IgD-negative memory B cell (primary cell): ENCODE measurements at regions not wholly inside any gene's neighbourhood (a gene's known extent, or its start where the extent isn't known, plus 50 kb on each side); places are given as distances from the start of the nearest gene placed in this dataset.
A peak's percentile ranks its signal among the peaks of the same experiment; 100 is the strongest.

Experiments used
- H3K27ac Mint-ChIP-seq, 3 donors: one replicate each; pipeline ENCODE4 v1.8.0; 2020 to 2022; ENCODE audit warnings: mild to moderate bottlenecking in 3 of 3, mixed read lengths in 3 of 3, moderate library complexity in 1 of 3
- H3K27me3 Mint-ChIP-seq: one replicate; pipeline ENCODE4 v1.8.0; 2021; ENCODE audit warnings: mixed read lengths
- H3K36me3 Mint-ChIP-seq: one replicate; pipeline ENCODE4 v1.8.0; 2020; ENCODE audit warnings: mild to moderate bottlenecking, mixed read lengths
- H3K4me1 Mint-ChIP-seq, 3 donors: one replicate each; pipeline ENCODE4 v1.8.0; 2020 to 2022; ENCODE audit warnings: mixed read lengths in 3 of 3, mild to moderate bottlenecking in 1 of 3
- H3K4me3 Mint-ChIP-seq, 4 donors: one replicate each; pipeline ENCODE4 v1.8.0; 2020 to 2022; ENCODE audit warnings: mild to moderate bottlenecking in 4 of 4, mixed read lengths in 4 of 4, moderate library complexity in 3 of 4
- H3K9me3 Mint-ChIP-seq, 3 donors: one replicate each; pipeline ENCODE4 v1.8.0; 2020 to 2021; ENCODE audit warnings: mixed read lengths in 3 of 3, mild to moderate bottlenecking in 1 of 3

GRCh38 chr3:87175732-87176131 lies 51.4 kb upstream of the CHMP2B start:
- Mint-ChIP-seq H3K9me3 (peaks cover 0 to 2% (median 0%) of the 10 kb centered on the region in 3 donors), H3K36me3 (peaks cover 1% of the 10 kb centered on the region), H3K4me1 (no peaks in the 10 kb centered on the region), H3K27me3 (peaks cover 5% of the 10 kb centered on the region), H3K4me3 (peak overlapping the region in 1 of 4 donors; percentile 14), H3K27ac (no peak overlapping the region)

DNA sequence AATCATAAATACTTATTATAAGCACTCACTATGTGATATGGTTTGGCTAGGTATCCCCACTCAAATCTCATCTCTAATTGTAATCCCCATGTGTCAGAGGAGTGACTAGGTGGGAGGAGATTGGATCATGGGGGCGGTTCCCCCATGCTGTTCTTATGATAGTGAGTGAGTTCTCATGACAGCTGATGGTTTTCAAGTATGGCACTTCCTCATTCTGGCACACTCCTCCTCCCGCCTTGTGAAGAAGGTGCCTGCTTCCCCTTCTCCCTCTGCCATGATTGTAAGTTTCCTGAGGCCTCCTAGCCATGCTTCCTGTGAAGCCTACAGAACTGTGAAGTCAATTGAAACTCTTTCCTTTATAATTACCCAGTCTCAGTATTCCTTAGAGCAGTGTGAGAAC lies 53.3 kb upstream of the CHMP2B start:
- H3K36me3 Mint-ChIP-seq: peaks cover 1% of the 10 kb centered on the region
- no peaks in the 10 kb centered on the region for H3K4me1 Mint-ChIP-seq
- no peak overlapping the region for H3K4me3 Mint-ChIP-seq
- no peak overlapping the region for H3K27ac Mint-ChIP-seq
- no peaks in the 10 kb centered on the region for H3K27me3 Mint-ChIP-seq
- H3K9me3 Mint-ChIP-seq: peaks cover 0 to 2% (median 0%) of the 10 kb centered on the region in 3 donors

DNA sequence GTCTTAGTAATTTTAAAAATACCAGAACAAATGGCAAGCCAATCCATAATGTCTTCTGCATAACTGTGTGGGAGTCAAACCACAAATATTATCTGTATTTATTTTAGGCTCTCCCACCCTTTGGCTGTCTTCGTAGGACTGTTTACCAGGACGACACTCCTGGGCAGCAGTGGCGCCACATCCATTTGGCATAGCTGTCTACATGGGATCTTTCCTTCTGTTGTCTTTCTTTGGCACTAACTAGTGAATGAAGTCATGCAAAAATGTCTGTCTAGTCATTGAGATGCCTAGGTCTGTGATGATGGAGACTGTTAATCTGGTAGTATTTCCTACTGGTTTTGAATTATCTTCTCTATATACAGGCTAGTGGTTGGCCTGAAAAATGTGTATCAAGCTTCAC lies 54.0 kb upstream of the CHMP2B start:
- Mint-ChIP-seq H3K4me1 (no peaks in the 10 kb centered on the region), H3K4me3 (no peak overlapping the region), H3K9me3 (peaks cover 0 to 2% (median 0%) of the 10 kb centered on the region in 3 donors), H3K36me3 (no peaks in the 10 kb centered on the region), H3K27ac (no peak overlapping the region), H3K27me3 (peaks cover 2% of the 10 kb centered on the region)

DNA sequence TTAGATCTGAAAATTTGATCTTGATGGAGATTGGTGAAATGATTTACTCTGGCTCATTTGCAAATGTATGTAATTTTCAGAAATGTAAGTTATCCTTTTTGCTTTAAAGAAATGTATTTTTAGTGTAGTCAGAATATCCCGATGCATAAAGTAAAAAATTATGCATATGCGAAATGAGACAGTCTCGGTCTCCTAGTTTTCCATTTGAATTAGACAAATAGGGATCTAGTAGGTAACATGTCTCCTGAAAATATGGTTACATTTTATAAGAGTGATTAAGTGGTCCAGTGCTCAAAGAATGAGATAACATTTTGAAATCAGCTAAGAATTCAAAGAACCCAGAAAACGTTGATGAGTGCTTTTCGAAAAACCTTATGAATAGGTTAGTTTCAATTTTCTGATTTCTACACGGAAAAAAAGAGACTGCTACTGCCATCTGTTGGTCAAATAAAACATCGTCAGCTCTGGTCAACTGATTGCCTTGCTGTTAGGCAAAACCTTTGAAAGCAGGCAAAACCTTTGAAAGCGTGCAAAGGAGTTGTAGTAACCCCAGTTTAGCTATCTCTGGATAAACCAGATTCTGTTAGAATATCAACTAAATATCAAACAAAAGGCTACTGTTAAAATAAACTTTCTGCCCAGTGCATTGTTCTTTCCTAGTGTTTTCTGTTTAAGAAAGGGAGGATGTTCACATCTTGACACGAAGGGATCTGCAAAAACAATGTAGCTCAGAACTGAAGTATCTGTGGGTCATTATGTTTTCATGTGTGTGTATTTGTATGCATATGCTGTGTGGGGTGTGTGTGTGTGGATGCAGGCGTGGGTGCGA lies 59.3 kb upstream of the CHMP2B start:
- Mint-ChIP-seq H3K36me3 (no peaks in the 10 kb centered on the region), H3K27me3 (peaks cover 2% of the 10 kb centered on the region), H3K4me3 (peak overlapping the region in 2 of 4 donors; percentile 65 to 71), H3K9me3 (no peaks in the 10 kb centered on the region), H3K4me1 (peaks cover 0 to 4% (median 0%) of the 10 kb centered on the region in 3 donors), H3K27ac (no peak overlapping the region)

GRCh38 chr3:87164245-87164644 lies 62.9 kb upstream of the CHMP2B start:
- peaks cover 2% of the 10 kb centered on the region for H3K27me3 Mint-ChIP-seq
- H3K4me3 Mint-ChIP-seq: no peak overlapping the region
- peaks cover 0 to 4% (median 0%) of the 10 kb centered on the region in 3 donors for H3K4me1 Mint-ChIP-seq
- no peaks in the 10 kb centered on the region for H3K36me3 Mint-ChIP-seq
- H3K9me3 Mint-ChIP-seq: no peaks in the 10 kb centered on the region
- H3K27ac Mint-ChIP-seq: no peak overlapping the region

GRCh38 chr3:87161851-87162250 lies 65.3 kb upstream of the CHMP2B start:
- H3K4me3 Mint-ChIP-seq: no peak overlapping the region
- no peak overlapping the region for H3K27ac Mint-ChIP-seq
- H3K36me3 Mint-ChIP-seq: no peaks in the 10 kb centered on the region
- H3K9me3 Mint-ChIP-seq: no peaks in the 10 kb centered on the region
- no peaks in the 10 kb centered on the region for H3K4me1 Mint-ChIP-seq
- H3K27me3 Mint-ChIP-seq: no peaks in the 10 kb centered on the region

- no peaks in the 10 kb centered on the region for H3K27me3 Mint-ChIP-seq
- no peaks in the 10 kb centered on the region for H3K36me3 Mint-ChIP-seq
- no peaks in the 10 kb centered on the region for H3K4me1 Mint-ChIP-seq
- H3K27ac Mint-ChIP-seq: no peak overlapping the region
- H3K9me3 Mint-ChIP-seq: no peaks in the 10 kb centered on the region
- H3K4me3 Mint-ChIP-seq: no peak overlapping the region
Observed at GRCh38 chr3:87161417-87161816, 65.7 kb upstream of the CHMP2B start.

DNA sequence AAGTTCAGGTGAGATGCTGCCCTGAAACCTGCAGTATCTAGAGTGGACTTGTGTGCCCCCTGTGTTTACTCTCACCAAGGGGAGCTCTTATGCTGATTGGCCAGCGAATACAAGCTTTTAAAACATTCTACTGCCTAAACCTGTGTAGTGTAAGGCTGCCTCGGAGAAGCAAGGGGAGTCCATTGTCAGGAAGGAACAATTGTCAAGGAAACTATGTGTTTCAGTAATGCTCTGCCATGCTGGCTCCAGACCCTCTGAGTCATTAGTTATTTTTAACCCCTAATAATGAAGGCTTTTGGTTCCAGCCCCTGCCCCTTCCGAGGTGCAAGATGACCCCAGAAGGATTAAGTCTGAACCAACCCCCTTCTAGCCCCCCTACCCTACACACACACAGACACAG lies 66.1 kb upstream of the CHMP2B start:
- Mint-ChIP-seq H3K27ac (no peak overlapping the region), H3K4me1 (no peaks in the 10 kb centered on the region), H3K36me3 (no peaks in the 10 kb centered on the region), H3K4me3 (no peak overlapping the region), H3K9me3 (no peaks in the 10 kb centered on the region), H3K27me3 (no peaks in the 10 kb centered on the region)

DNA sequence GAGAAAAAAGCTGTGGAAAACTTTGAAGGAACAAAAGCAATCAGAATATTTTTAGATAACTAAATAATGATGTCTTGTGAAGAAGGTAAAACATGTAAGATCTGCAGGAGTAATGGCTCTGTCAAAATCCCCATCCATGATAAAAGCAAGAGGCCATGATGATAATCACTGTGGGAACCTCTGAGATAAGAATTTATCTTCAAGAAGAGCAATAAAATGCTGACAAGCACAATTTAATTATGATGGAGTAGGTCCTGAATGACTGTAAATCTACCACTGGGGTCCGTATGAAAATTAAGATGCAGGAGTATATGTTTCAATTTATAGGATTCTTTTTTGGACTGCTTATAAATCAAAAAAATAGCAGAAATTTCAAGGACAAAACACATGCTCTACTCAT lies 68.3 kb upstream of the CHMP2B start:
- H3K9me3 Mint-ChIP-seq: no peaks in the 10 kb centered on the region
- no peaks in the 10 kb centered on the region for H3K27me3 Mint-ChIP-seq
- no peak overlapping the region for H3K27ac Mint-ChIP-seq
- no peaks in the 10 kb centered on the region for H3K4me1 Mint-ChIP-seq
- H3K36me3 Mint-ChIP-seq: no peaks in the 10 kb centered on the region
- H3K4me3 Mint-ChIP-seq: no peak overlapping the region

GRCh38 chr3:87148020-87148419 lies 79.1 kb upstream of the CHMP2B start:
- Mint-ChIP-seq H3K9me3 (peaks cover 2 to 8% (median 6%) of the 10 kb centered on the region in 3 donors), H3K27me3 (no peaks in the 10 kb centered on the region), H3K36me3 (no peaks in the 10 kb centered on the region), H3K4me1 (no peaks in the 10 kb centered on the region), H3K4me3 (no peak overlapping the region), H3K27ac (no peak overlapping the region)

DNA sequence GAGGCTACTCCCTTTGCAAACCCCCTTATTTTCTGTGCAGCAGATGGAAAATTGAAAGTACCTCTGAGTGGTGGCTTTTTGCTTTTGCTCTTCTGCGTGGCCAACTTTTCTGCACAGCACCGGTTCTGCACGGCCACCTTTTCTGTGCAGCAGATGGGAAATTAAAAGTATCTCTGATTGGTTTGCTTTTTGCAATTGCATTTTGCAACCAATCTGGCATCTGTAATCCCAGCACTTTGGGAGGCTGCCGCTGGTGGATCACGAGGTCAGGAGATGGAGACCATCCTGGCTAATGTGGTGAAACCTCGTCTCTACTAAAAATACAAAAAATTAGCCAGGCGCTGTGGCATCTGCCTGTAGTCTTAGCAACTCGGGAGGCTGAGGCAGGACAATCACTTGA lies 79.5 kb upstream of the CHMP2B start:
- peaks cover 4 to 8% (median 6%) of the 10 kb centered on the region in 3 donors for H3K9me3 Mint-ChIP-seq
- no peak overlapping the region for H3K4me3 Mint-ChIP-seq
- no peak overlapping the region for H3K27ac Mint-ChIP-seq
- no peaks in the 10 kb centered on the region for H3K27me3 Mint-ChIP-seq
- no peaks in the 10 kb centered on the region for H3K36me3 Mint-ChIP-seq
- no peaks in the 10 kb centered on the region for H3K4me1 Mint-ChIP-seq

- no peak overlapping the region for H3K27ac Mint-ChIP-seq
- H3K4me3 Mint-ChIP-seq: no peak overlapping the region
- H3K4me1 Mint-ChIP-seq: no peaks in the 10 kb centered on the region
- no peaks in the 10 kb centered on the region for H3K27me3 Mint-ChIP-seq
- no peaks in the 10 kb centered on the region for H3K36me3 Mint-ChIP-seq
- peaks cover 1 to 16% (median 6%) of the 10 kb centered on the region in 3 donors for H3K9me3 Mint-ChIP-seq
Observed at GRCh38 chr3:87145553-87145952, 81.6 kb upstream of the CHMP2B start.

DNA sequence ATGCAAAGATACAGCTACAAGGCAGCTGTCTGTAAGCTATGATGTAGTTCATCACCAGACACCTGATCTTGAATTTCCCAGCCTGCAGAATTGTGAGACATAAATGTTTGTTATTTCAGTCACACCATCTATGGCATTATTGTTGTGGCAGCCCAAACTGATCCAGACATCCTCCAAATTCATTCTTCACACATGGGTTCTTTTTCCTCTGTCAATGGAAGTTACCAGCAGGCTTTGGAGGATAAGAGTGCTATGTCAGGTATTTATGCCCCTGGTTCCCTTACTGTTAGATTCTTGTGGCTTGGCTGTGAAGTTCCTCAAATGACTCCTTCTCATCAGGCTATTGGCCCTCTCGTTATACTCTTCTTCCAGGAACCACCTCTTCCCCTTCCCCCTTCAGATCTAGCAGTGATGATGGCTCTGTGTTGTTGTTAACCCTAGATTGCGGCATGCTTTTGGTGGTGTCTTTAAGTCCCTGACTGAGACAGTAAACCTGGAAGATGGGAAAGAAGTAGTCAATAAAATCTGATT lies 91.0 kb upstream of the CHMP2B start:
- peaks cover 1 to 14% (median 9%) of the 10 kb centered on the region in 3 donors for H3K9me3 Mint-ChIP-seq
- peaks cover 1% of the 10 kb centered on the region for H3K27me3 Mint-ChIP-seq
- H3K4me1 Mint-ChIP-seq: no peaks in the 10 kb centered on the region

DNA sequence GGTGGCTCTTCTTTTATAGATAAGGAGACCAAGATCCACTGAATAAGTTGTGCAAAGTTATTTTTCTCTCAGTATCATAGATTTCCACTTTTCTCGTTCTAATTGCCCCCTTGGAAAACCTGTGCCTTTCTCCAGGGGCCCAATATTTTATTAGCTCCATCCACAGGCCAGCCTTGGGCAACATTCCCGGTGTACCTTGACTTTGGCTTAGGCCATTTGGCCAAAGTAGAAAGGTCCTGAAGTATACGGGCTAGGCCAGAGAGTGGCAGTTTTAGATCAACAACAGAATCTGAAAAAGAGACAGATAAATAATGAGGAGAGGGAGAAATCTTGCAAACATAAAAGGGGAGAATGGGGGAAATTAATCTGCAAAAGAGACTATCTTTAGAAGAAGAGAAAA lies 91.7 kb upstream of the CHMP2B start:
- H3K4me3 Mint-ChIP-seq: no peak overlapping the region
- H3K36me3 Mint-ChIP-seq: no peaks in the 10 kb centered on the region
- H3K9me3 Mint-ChIP-seq: peaks cover 1 to 14% (median 11%) of the 10 kb centered on the region in 3 donors
- H3K27ac Mint-ChIP-seq: no peak overlapping the region
- no peaks in the 10 kb centered on the region for H3K4me1 Mint-ChIP-seq
- peaks cover 1% of the 10 kb centered on the region for H3K27me3 Mint-ChIP-seq

More for the DNA sequence above, 91.0 kb upstream of the CHMP2B start:
- no peaks in the 10 kb centered on the region for H3K36me3 Mint-ChIP-seq
- no peak overlapping the region for H3K27ac Mint-ChIP-seq
- H3K4me3 Mint-ChIP-seq: no peak overlapping the region

- H3K36me3 Mint-ChIP-seq: no peaks in the 10 kb centered on the region
- H3K9me3 Mint-ChIP-seq: peaks cover 0 to 6% (median 3%) of the 10 kb centered on the region in 3 donors
- H3K27me3 Mint-ChIP-seq: peaks cover 1% of the 10 kb centered on the region
- no peak overlapping the region for H3K27ac Mint-ChIP-seq
- H3K4me1 Mint-ChIP-seq: no peaks in the 10 kb centered on the region
- no peak overlapping the region for H3K4me3 Mint-ChIP-seq
Observed at GRCh38 chr3:87132801-87133200, 94.3 kb upstream of the CHMP2B start.

- Mint-ChIP-seq H3K4me1 (no peaks in the 10 kb centered on the region), H3K27me3 (no peaks in the 10 kb centered on the region), H3K9me3 (peaks cover 0 to 3% (median 0%) of the 10 kb centered on the region in 3 donors), H3K36me3 (no peaks in the 10 kb centered on the region), H3K4me3 (no peak overlapping the region), H3K27ac (no peak overlapping the region)
Observed at GRCh38 chr3:87128006-87128405, 99.1 kb upstream of the CHMP2B start.
